GM21423 (cell line): ENCODE measurements at regions not wholly inside any gene's neighbourhood (a gene's known extent, or its start where the extent isn't known, plus 50 kb on each side); places are given as distances from the start of the nearest gene placed in this dataset.
"Not testable (repeated sequence)": the region's sequence is repeated elsewhere in the genome, so short reads cannot be mapped to it uniquely, and the experiment has no call there.

Source experiments
- ATAC-seq: cut with Tn5 transposase; IDR thresholded peaks from one replicate; pipeline ENCODE4 v1.9.1; 2021; ENCODE audit warnings: mild to moderate bottlenecking, moderate library complexity; ENCODE audit not compliant: unreplicated experiment

DNA sequence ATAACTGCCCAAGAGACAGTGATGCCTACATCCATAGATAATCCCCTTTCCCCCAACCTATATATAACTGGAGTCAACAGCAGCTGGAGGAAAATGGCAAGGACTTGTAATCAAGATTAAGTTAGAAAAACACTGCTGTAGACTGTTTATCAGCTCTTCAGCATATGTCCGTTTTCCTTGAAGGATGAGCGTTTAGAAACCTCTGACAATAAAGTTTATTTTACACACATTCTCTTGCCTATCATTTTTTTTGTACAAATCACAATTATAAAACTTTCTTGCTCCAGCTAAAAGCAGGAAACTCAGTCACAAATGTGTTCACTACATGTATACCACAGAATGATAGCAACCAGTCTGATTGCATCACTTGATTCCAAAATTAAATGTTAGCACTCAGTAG lies 50.8 kb downstream of the PPIAL4G start:
- ATAC-seq = not testable (repeated sequence)

DNA sequence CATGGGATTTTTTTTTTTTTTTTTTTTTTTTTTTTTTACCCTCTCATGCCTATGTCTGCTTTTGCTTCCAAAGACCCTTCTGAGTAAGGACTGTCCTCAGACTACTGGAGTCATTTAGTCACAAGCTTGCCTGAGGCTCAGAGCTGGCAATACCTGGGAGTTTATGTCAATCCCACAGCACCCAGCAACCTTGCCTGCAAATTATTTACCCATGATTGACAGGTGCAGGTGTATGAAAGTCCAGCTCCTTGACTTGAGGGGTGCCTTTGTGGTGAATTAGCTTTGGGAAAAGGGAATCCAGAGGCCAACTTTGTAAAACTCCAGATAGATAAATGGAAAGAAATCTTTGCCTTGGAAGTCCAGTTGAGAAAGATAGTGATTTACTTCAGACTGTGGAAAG lies 53.2 kb downstream of the PPIAL4G start:
- not testable (repeated sequence) for ATAC-seq

DNA sequence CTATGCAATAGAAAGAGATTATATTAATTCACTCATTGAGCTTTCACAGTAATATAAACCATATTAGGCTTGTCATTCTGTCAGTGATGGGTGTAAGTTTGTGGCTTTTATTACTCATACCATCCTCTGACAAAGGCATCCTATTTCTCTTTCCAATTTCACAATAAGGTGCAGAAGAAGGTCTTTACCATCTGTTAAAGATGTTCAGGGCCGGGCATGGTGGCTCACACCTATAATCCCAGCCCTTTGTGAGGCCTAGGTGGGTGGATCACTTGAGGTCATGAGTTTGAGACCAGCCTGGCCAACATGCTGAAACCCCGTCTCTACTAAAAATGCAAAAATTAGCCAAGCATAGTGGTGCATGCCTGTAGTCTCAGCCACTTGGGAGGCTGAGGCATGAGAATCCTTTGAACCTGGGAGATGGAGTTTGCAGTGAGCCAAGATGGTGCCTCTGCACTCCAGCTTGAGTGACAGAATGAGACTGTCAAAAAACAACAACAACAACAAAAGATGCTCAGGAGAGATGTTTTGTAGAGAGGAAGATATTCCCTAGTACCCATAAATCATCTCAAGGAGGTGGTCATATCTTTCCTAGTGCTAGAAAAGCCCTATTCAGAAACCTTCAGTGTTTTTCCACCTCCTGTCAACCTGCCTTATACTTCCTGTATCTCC lies 56.0 kb downstream of the PPIAL4G start:
- not testable (repeated sequence) for ATAC-seq

DNA sequence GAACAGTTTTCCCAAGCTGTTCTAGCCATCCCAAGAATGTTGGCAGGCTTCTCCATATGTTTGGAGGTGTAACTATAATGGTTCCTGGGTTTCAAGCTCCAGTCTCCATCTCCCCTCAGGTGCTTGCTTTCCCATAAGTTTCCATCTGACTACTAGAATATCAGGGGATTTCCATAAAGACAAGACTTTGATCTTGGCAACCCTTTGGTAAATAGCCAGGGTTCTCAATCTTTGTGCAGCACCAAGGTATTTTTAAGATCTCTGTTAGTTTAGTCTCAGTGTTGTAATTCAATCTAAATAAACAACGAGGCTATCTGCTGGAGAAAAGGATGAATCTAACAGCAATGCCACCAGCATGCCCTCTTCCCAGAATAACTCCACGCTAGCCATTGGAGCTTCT lies 56.7 kb downstream of the PPIAL4G start:
- ATAC-seq = not testable (repeated sequence)

DNA sequence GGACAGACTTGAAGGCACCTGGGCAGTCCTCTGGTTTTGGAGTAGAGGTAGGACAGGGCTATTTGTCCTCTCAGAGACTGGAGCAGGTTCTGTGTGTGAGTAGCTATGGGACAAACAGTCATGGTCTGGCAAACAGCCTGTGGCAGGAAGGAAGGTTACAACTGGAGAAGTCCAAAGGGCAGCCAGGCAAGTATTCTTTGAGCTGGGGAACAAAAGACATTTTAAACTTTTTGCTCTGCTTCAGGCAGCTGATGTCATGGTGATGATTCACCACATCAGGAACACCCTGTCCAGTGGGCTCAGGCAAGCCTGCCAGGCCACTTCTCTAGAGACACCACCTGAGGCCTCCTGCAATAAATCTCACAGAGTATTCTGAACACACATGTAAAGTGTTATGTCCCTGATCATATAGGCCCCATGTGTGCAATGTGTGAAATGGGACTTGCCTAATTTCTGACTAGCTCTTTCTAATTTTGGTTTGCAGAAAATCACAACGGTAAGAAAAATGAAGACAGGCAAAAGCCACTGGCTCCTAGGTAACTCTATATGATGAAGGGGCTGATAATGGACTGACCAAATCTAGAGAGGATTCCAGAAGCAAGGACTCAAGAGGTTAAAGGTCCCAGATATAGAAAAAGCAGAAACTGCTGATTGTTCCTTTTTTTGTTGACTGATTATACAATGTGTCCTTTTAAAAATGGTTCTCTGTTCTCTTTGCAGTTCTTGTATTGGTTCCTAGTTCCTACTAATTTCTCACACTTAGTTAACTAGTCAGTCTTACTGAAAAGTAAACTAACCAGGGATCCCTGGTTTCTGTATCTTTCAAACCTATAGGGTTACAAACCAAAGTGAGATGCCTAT lies 58.7 kb downstream of the PPIAL4G start:
- ATAC-seq = not testable (repeated sequence)

DNA sequence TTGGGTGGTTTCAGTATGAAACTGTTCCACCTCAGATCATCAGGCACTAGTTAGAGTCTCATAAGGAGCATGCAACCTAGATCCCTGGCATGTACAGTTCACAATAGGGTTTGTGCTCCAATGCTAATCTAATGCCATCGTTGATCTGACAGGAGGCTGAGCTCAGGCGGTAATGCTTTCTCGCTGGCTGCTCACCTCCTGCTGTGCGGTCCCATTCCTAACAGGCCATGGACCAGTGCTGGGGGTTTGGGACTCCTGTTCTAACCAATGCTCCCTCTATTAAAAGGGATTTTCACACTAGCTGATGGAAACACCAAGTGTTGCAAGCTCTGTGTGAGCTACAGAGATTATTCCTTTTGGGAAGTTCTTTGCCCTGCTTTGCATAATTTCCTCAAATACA lies 60.2 kb downstream of the PPIAL4G start:
- not testable (repeated sequence) for ATAC-seq

DNA sequence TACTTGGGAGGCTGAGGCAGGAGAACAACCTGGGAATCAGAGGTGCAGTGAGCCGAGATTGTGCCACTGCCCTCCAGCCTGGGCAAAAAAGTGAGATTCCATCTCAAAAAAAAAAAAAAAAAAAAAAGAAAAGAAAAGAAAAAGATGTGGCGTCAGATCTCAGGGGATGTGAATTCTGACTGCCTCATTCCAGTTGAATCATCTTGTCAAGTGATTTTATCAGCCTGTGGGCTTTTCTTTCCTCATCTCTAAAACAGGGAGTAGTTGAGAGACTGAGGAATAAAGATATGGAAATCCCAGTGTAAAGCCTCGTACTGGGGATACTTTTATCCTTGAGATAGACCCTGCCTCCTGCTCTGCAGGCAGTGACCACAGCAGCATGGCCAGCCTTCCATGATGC lies 65.9 kb downstream of the PPIAL4G start:
- not testable (repeated sequence) for ATAC-seq

DNA sequence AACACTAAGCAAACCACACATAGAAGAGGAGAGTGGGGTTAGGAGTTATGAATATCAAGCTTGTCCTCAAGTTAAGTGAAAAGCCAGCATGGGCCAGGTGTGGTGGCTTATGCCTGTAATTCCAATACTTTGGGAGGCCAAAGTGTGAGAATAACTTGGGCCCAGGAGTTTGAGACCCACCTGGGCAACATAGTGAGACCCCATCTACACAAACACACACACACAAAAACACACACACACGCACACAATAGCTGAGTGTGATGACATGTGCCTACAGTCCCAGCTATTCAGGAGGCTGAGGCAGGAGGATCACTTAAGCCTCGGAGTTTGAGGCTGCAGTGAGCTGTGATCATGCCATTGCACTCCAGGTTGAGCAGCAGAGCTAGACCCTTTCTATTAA lies 69.7 kb downstream of the PPIAL4G start:
- ATAC-seq = not testable (repeated sequence)

DNA sequence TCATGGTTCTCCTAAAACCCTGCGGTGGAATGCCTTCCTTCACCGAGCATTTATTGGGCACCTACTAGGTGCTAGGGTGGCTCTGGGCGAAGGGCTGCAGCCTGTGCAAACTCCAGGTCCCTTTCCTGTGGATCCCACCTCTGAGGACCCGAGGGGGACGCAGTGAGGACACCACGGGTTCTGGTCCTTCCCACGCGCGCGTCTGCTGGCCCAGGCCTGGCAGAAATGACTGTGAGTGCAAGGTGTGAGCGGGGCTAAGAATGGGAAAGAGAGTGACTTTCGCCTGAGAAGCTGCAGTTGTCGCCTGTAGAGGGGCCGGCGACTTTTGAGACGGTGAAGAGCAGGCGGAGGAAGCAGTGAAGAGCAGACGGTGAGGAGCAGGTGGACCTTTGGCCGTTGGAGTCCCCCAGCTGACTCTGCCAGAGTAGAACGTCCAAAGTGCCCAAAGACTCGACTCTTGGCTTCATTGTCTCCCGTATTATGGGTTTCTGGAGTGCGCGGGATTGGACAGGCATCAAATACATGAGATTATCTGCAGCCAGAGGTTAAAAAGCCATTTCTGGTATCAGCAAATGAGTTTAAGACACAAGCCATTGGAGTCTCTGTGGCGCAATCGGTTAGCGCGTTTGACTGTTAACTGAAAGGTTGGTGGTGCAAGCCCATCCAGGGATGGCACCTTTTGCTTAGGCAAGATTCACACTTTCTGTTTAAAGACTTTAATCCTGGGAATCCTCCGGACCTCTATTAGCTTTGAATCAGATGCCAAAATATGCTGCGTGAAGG lies 78.1 kb downstream of the PPIAL4G start:
- ATAC-seq = not testable (repeated sequence)

DNA sequence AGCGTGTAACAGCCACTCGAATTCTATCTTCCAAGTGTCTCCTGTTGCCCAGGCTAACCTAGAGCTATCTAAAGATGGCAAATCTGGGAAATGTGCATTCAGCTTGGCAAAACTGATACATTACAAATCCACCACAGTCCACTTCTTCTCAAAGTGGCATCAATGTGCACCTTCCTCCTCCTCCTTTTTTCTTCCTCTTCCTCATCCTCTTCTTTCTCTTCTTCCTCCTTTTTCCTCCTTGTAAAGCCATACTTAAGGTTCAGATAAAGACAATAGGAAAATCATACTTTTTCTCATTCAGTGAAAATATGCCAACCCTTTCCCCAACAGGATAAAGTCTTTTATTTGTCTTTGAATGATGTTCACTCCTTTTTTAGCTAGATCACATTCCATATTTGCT lies 79.2 kb downstream of the PPIAL4G start:
- ATAC-seq = not testable (repeated sequence)

DNA sequence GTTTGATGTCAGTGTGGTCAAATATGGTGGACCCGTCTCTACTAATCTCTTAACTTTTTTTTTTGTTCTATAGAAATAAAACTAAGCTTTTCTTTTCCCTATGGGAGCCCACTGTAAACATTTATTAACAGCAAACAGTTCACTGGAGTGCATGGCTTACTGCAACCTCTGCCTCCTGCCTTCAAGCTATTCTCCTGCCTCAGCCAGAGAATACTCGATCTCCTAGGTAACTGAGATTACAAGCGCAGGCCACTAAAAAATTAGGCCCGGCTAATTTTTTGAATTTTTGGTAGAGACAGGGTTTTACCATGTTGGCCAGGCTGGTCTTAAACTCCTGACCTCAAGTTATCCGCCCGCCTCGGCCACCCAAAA lies 80.0 kb downstream of the PPIAL4G start:
- not testable (repeated sequence) for ATAC-seq

DNA sequence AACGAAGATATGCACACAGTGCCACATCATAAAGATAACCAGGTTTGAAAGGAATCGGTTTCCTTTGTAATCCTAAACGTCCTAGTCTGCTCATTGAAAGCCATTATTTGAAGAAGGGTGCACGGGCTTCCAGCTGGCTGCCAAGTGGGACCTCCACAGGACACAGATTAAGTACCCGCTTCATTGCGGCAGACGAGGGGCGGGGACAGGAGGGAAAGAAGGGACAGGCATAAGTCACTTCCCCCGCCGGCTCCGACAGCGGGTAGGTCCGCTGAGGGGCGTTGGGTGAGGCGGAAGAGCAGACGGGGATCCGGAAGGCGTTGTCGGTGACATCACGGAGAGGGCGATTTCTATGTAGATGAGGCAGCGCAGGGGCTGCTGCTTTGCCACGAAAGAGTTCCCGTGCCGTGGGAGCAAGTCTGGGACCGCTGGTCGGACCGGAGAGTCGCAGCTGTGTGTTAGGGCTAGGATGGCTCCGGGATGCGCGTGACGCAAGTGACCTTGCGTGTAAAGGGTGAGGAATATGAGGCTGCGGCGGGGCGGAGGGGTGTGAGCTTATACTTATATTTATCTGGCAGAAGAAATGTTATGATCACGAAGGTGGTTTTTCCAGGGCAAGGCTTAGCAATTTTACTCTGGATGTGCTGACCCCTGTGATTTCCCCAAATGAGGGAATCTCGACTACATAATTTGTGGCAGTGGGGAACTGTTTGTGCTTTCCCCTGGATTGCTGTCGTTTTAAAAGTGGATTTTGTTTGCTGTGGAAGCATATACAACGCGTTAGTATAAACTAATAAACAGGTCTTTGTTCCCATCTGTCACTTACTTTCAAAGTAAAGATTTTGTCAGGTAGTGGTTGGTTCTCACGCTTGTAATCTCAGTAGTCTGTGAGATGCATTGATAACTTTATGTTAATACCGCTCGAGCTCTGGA lies 80.7 kb downstream of the PPIAL4G start:
- peak; percentile 93 for ATAC-seq

DNA sequence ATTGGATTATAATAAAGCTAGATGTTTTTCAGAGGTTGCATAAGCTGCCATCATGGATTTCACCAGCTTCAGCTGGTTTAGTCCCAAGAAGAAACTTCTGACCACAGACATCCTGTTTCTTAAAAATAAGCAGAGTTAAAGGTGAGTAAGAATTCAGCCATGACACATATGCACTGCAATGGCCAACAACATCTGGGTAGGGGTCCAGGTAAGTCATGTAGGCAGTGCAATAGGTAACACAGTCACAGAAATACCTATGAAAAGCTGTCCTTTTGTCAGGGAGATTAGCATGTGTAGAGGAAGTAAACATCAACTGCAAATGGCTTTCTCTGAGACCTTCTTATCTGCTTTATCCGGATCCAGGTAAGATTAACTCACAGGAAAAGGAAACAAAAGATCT lies 85.6 kb downstream of the PPIAL4G start:
- not testable (repeated sequence) for ATAC-seq

DNA sequence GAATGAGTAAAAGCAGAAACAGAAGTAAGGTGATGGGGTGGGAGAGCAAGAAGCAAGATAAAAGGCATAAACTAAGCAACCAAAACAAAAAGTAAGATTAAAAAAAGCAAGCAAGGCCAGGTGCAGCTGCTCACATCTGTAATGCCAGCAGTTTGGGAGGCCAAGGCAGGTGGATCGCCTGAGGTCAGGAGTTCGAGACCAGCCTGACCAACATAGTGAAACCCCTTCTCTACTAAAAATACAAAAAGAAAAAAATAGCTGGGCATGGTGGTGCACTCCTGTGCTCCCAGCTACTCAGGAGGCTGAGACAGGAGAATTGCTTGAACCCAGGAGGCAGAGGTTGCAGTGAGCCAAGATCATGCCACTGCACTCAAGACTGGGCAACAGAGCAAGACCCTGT lies 90.6 kb downstream of the PPIAL4G start:
- not testable (repeated sequence) for ATAC-seq

DNA sequence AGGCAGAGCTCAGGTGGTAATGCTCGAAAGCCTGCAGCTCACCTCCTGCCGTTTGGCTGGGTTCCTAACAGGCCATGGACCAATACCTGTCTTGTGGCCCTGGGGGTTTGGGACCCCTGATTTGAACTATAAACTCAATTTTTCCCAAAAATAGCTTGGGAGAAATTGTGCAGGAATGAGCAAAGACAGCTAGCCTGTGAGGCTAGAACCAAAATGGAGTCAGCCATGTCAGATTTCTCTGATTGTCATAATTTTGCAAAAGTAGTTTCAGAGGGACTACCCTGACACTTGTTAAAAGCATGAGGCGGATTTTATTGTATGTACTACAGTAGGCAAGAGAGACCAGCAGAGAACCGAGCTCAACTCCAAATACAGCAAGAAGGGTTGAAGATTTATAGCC lies 91.8 kb downstream of the PPIAL4G start:
- ATAC-seq = not testable (repeated sequence)

DNA sequence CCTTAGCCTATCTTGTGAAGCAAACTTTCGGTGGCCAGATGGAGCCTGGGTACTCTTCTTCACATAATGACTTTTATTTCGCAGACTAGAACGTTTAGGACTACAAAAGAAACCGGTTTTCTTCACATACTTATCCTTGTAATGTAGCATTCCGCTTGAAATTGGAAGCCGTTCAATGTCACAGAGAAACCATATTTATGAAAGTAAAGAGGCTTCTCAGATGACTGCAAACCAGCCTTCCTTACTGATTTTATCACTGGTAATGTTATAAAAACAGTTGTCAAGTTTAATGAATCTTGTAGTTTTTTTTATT lies 94.1 kb downstream of the PPIAL4G start:
- no peak for ATAC-seq

DNA sequence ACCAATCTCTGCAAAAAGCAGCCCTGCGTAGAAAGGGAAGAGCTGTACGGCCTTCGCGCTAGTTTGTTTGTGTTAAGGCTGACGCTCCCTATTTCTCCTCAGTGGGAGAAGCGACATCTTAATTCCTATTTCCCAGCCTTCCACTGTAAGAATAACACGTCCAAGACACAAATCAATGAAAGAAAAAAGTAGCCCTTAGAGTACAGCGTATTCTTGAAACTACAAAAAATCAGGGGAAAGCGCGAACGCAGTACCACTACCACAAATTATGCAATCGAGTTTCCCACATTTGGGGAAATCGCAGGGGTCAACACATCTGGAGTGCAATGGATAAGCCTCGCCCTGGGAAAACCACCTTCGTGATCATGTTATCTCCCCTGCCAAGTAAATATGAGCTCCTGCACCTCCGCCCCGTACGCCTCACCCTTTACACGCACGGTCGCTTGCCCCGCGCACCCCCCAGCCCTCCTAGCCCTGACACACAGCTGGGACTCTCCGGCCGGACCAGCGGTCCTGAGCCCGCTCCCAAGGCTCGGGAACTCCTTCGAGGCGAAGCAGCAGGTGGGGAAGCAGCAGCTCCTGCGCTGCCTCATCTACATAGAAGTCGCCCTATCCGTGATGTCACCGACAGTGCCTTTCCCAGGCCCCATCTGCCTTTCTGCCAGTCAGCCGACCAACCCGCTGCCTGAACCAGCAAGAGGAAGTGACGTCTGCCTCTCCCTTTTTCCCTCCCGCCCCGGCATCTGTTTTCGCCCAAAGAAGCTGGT lies 94.7 kb downstream of the PPIAL4G start:
- peak; percentile 71 for ATAC-seq

DNA sequence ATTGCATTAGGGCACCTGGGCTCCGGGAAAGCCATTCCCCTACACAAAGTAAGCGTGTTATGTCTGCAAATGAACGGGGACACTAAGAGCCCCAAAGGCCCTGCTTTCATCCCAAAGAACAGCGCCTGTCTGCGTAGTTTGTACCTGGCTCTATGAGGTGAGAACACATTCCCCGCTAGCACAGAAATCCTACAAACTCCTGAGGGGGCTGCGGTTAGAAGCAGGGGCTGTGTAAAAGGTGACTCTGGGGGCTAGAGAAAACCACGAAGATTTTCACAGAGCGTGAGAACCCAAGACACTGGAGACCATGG lies 95.2 kb downstream of the PPIAL4G start:
- not testable (repeated sequence) for ATAC-seq

DNA sequence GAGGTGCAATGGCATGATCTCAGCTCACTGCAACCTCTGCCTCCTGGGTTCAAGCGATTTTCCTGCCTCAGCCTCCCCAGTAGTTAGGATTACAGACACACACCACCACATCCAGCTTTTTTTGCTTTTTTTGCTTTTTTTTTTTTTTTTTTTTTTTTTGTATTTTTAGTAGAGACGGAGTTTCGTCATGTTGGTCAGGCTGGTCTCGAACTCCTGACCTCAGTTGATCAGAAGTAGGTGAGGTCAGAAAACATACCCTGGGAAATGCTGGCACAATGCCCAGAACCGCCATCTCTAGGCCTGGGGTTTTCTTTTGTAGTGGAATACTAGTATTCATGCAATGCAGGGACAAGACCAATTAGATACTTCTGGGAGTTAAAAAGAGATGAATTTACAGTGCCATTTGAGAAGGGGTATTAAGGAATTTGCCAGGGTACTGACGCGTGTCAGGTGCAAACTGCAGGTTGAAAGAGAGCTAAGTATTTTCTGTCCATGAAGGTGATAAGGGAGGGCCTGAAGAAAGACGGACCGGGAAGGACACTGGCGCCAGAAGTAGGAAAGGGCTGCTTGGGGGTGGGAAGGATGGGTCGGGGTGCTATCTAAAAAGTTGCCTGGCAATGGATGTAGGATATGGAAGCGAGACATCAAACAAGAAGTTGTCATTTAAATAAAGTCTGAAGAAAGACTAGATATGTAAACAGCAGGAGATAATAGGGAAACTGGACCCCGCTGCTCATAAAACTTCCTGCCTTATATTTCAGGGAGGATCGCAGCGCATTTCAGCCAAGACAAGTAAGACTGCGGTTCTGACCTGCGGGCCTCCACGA lies 95.8 kb downstream of the PPIAL4G start:
- not testable (repeated sequence) for ATAC-seq
